Activated CD8-positive, alpha-beta memory T cell treated with anti-CD3 and anti-CD28 coated beads for 4 hours (primary cell): ENCODE measurements at regions not wholly inside any gene's neighbourhood (a gene's known extent, or its start where the extent isn't known, plus 50 kb on each side); places are given as distances from the start of the nearest gene placed in this dataset.

Experiments
- DNase-seq, 2 donors: peaks; one replicate each; pipeline ENCODE4 v3.0.0-alpha.2; 2020; ENCODE audit warnings: low read depth in 2 of 2

- no peak for DNase-seq
These were observed 50.4 kb upstream of the NEO1 start for GRCh38 chr15:73001840-73002239.

- no peak for DNase-seq
These were observed 52.0 kb upstream of the NEO1 start for GRCh38 chr15:73000293-73000692.

- no peak for DNase-seq
These were observed 52.7 kb upstream of the NEO1 start for GRCh38 chr15:72999586-72999985.

GRCh38 chr15:72998681-72999466 lies 53.4 kb upstream of the NEO1 start:
- no peak for DNase-seq

- DNase-seq, result no peak
These were observed 54.0 kb upstream of the NEO1 start for GRCh38 chr15:72998226-72998625.

GRCh38 chr15:72995849-72996248 lies 56.4 kb upstream of the NEO1 start:
- no peak for DNase-seq

GRCh38 chr15:72994534-72995177 lies 57.6 kb upstream of the NEO1 start:
- no peak for DNase-seq

- no peak for DNase-seq
These were observed 59.4 kb upstream of the NEO1 start for GRCh38 chr15:72992841-72993252.

GRCh38 chr15:72991026-72991425 lies 61.2 kb upstream of the NEO1 start:
- no peak for DNase-seq

GRCh38 chr15:72983801-72984545 lies 68.3 kb upstream of the NEO1 start:
- no peak for DNase-seq

- no peak for DNase-seq
These were observed 69.5 kb upstream of the NEO1 start for GRCh38 chr15:72982714-72983113.

- DNase-seq, result no peak
These were observed 71.6 kb upstream of the NEO1 start for GRCh38 chr15:72980661-72981060.

GRCh38 chr15:72979791-72980190 lies 72.5 kb upstream of the NEO1 start:
- no peak for DNase-seq

GRCh38 chr15:72979308-72979707 lies 73.0 kb upstream of the NEO1 start:
- no peak for DNase-seq

GRCh38 chr15:72978223-72978622 lies 74.0 kb upstream of the NEO1 start:
- no peak for DNase-seq

- DNase-seq, result no peak
These were observed 79.9 kb upstream of the NEO1 start for GRCh38 chr15:72972362-72972761.

GRCh38 chr15:72971766-72972165 lies 80.5 kb upstream of the NEO1 start:
- DNase-seq, result no peak

- no peak for DNase-seq
These were observed 81.1 kb upstream of the NEO1 start for GRCh38 chr15:72970933-72971760.

- DNase-seq, result no peak
These were observed 83.7 kb upstream of the NEO1 start for GRCh38 chr15:72968531-72968922.

- no peak for DNase-seq
These were observed 84.3 kb upstream of the NEO1 start for GRCh38 chr15:72967811-72968530.

GRCh38 chr15:72967397-72967796 lies 84.9 kb upstream of the NEO1 start:
- peak in 1 of 2 donors; percentile 10 for DNase-seq
